Activated naive CD8-positive, alpha-beta T cell (primary cell): ENCODE measurements at regions not wholly inside any gene's neighbourhood (a gene's known extent, or its start where the extent isn't known, plus 50 kb on each side); places are given as distances from the start of the nearest gene placed in this dataset.
A peak's percentile ranks its signal among the peaks of the same experiment; 100 is the strongest.

ENCODE experiments used
- H3K27ac Mint-ChIP-seq: one replicate; pipeline ENCODE4 v1.8.0; 2021; ENCODE audit warnings: mixed read lengths
- H3K27me3 Mint-ChIP-seq: one replicate; pipeline ENCODE4 v1.8.0; 2021; ENCODE audit warnings: mixed read lengths
- H3K36me3 Mint-ChIP-seq: one replicate; pipeline ENCODE4 v1.8.0; 2021; ENCODE audit warnings: mixed read lengths
- H3K4me1 Mint-ChIP-seq: one replicate; pipeline ENCODE4 v1.8.0; 2021; ENCODE audit warnings: low read depth, mixed read lengths
- H3K4me3 Mint-ChIP-seq: one replicate; pipeline ENCODE4 v1.8.0; 2021; ENCODE audit warnings: mild to moderate bottlenecking, mixed read lengths
- H3K9me3 Mint-ChIP-seq: one replicate; pipeline ENCODE4 v1.8.0; 2021; ENCODE audit warnings: low read depth, mixed read lengths

DNA sequence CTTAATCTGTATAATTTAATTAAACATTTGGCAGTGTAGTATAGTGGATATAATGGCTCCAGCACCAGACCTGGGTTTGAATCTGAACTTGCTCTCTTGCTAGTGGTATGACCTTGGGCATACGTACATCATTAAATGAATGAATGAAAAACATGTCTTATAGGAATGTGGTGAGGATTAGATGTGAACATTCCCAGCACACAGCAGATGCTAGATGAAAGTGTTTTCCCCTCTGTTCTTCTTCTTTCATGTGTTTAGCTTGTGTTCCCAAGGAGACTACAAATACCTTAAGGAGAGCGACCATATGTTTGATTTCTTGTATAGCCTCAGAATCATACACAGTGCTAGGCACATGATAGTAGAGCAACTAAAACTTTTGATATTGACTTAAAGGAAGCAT, 56.5 kb downstream of the CT47B1 start:
- Mint-ChIP-seq H3K27me3 (no peaks in the 10 kb centered on the region), H3K4me3 (no peak overlapping the region), H3K27ac (no peak overlapping the region), H3K36me3 (no peaks in the 10 kb centered on the region), H3K4me1 (no peaks in the 10 kb centered on the region), H3K9me3 (no peaks in the 10 kb centered on the region)

DNA sequence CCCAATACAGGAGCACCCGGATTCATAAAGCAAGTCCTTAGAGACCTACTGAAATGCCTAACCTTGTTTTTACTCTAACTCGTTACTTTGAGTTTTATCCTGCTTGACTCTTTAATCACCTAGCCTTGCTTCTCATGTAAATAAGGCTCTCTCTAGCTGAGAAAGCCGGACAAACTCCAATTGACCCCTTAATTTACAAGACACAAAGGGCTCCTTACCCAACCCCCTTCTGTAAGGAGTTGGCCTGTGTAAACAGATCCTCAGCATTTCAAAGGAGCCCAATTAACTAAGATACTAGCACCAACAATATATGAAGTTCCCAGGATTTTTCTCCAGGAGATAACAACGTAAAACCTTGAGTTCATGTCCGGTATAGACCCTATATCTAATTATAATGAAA, 61.7 kb downstream of the CT47B1 start:
- Mint-ChIP-seq H3K4me3 (no peak overlapping the region), H3K27ac (no peak overlapping the region)

DNA sequence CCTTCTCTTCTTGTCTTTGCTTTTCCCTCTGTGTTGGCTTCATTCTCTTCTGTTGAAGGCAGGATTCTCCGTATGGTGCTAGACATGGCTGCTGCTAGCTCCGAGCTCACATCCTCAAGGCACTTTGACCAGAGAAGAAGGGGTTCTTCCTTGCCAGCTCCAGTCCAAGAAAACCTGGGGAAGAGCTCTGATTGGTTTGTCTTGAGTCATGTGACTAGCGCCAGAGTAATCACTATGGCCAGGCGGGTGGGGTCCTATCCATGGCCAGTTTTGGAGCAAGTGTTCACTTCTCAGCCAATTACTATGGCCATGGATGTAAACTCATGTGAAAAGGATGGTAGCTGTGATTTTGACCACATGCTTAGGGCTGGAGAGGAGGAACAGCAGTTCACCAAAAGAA, 74.2 kb downstream of the CT47B1 start:
- no peaks in the 10 kb centered on the region for H3K27me3 Mint-ChIP-seq
- no peaks in the 10 kb centered on the region for H3K9me3 Mint-ChIP-seq
- peaks cover 5% of the 10 kb centered on the region for H3K36me3 Mint-ChIP-seq
- H3K4me1 Mint-ChIP-seq: peaks cover 25% of the 10 kb centered on the region
- H3K4me3 Mint-ChIP-seq: no peak overlapping the region
- no peak overlapping the region for H3K27ac Mint-ChIP-seq

More for the DNA sequence above, 61.7 kb downstream of the CT47B1 start:
- Mint-ChIP-seq H3K9me3 (no peaks in the 10 kb centered on the region), H3K27me3 (no peaks in the 10 kb centered on the region), H3K36me3 (no peaks in the 10 kb centered on the region), H3K4me1 (no peaks in the 10 kb centered on the region)

DNA sequence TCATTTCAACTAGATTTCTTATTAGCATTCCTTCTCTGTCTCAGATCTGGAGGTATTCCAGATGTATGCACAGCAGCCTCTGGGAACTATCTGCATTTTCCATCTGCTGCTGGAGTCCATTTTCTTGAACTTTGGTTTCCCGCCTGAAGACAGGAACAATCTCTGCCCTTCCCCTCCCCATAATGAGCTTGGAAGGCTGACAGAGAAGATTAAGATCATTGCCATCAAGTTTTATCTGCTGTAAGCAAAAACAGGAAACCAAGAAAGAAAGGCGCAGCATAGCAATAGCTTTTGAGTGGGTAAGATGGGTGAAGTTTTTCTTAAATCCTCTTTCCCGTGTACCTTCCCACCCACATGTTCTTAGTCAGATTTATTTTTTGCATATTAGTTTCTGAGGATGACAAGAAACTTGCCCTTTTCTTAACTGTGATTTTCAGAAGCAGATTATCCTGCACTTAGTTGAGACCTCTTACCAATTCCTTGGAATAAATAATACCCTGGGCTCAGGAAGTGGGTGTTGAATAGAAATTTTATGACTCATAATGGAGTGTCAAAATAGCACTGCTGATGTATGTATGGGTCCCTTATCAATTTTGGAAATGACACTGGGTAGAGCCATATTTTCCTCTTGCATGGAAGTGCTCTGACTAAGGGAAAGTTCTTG, 78.3 kb downstream of the CT47B1 start:
- Mint-ChIP-seq H3K9me3 (no peaks in the 10 kb centered on the region), H3K4me3 (peak overlapping the region; percentile 48), H3K4me1 (peaks cover 37% of the 10 kb centered on the region), H3K36me3 (peaks cover 5% of the 10 kb centered on the region), H3K27ac (peak overlapping the region; percentile 75), H3K27me3 (no peaks in the 10 kb centered on the region)

GRCh38 chrX:120795301-120795700, 80.4 kb downstream of the CT47B1 start:
- H3K36me3 Mint-ChIP-seq: peaks cover 3% of the 10 kb centered on the region
- no peak overlapping the region for H3K27ac Mint-ChIP-seq
- no peak overlapping the region for H3K4me3 Mint-ChIP-seq
- no peaks in the 10 kb centered on the region for H3K27me3 Mint-ChIP-seq
- no peaks in the 10 kb centered on the region for H3K9me3 Mint-ChIP-seq
- peaks cover 38% of the 10 kb centered on the region for H3K4me1 Mint-ChIP-seq

- no peaks in the 10 kb centered on the region for H3K36me3 Mint-ChIP-seq
- peaks cover 35% of the 10 kb centered on the region for H3K4me1 Mint-ChIP-seq
- H3K4me3 Mint-ChIP-seq: no peak overlapping the region
- H3K9me3 Mint-ChIP-seq: no peaks in the 10 kb centered on the region
- no peaks in the 10 kb centered on the region for H3K27me3 Mint-ChIP-seq
- H3K27ac Mint-ChIP-seq: no peak overlapping the region
Observed at GRCh38 chrX:120794525-120794975, 81.1 kb downstream of the CT47B1 start.

- Mint-ChIP-seq H3K9me3 (no peaks in the 10 kb centered on the region), H3K27ac (no peak overlapping the region), H3K4me3 (no peak overlapping the region), H3K36me3 (no peaks in the 10 kb centered on the region), H3K4me1 (peaks cover 30% of the 10 kb centered on the region), H3K27me3 (no peaks in the 10 kb centered on the region)
Observed at GRCh38 chrX:120793098-120793497, 82.6 kb downstream of the CT47B1 start.

GRCh38 chrX:120791013-120791643, 84.5 kb downstream of the CT47B1 start:
- Mint-ChIP-seq H3K27ac (no peak overlapping the region), H3K9me3 (no peaks in the 10 kb centered on the region), H3K4me1 (peaks cover 15% of the 10 kb centered on the region), H3K27me3 (no peaks in the 10 kb centered on the region), H3K36me3 (no peaks in the 10 kb centered on the region), H3K4me3 (no peak overlapping the region)

DNA sequence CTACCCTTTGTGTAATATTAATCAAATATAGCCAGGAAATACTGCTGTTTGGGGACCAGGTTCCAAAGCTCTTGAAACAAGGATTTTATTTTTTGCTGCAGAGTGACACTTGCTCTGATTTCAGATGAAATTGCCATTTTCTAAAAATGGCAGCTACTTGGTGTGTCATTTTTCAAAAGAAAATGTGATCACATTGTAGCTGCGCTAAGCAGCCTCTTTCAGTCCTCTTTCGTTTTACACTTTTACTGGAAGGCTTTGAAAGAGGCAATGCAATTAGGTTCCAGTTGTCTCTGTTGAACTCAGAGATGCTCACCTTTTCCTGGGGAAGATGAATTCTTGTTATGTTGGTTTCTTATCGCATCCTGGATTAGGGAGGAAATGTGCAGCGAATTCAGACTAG, 85.1 kb downstream of the CT47B1 start:
- no peak overlapping the region for H3K4me3 Mint-ChIP-seq
- peak overlapping the region; percentile 78 for H3K27ac Mint-ChIP-seq
- no peaks in the 10 kb centered on the region for H3K36me3 Mint-ChIP-seq
- H3K4me1 Mint-ChIP-seq: peaks cover 11% of the 10 kb centered on the region
- H3K27me3 Mint-ChIP-seq: no peaks in the 10 kb centered on the region
- H3K9me3 Mint-ChIP-seq: no peaks in the 10 kb centered on the region

GRCh38 chrX:120790118-120790517, 85.5 kb downstream of the CT47B1 start:
- Mint-ChIP-seq H3K27ac (peak overlapping the region; percentile 78), H3K36me3 (no peaks in the 10 kb centered on the region), H3K4me1 (peaks cover 11% of the 10 kb centered on the region), H3K9me3 (no peaks in the 10 kb centered on the region), H3K27me3 (no peaks in the 10 kb centered on the region), H3K4me3 (no peak overlapping the region)

- Mint-ChIP-seq H3K27me3 (no peaks in the 10 kb centered on the region), H3K27ac (no peak overlapping the region), H3K4me3 (no peak overlapping the region), H3K9me3 (no peaks in the 10 kb centered on the region), H3K4me1 (no peaks in the 10 kb centered on the region), H3K36me3 (no peaks in the 10 kb centered on the region)
Observed at GRCh38 chrX:120781403-120781802, 94.3 kb downstream of the CT47B1 start.

- Mint-ChIP-seq H3K27me3 (no peaks in the 10 kb centered on the region), H3K4me1 (peaks cover 2% of the 10 kb centered on the region), H3K36me3 (no peaks in the 10 kb centered on the region), H3K27ac (no peak overlapping the region), H3K4me3 (no peak overlapping the region), H3K9me3 (no peaks in the 10 kb centered on the region)
Observed at GRCh38 chrX:120775959-120776358, 99.7 kb downstream of the CT47B1 start.

GRCh38 chrX:120774606-120775005, 101.1 kb downstream of the CT47B1 start:
- no peak overlapping the region for H3K27ac Mint-ChIP-seq
- no peaks in the 10 kb centered on the region for H3K36me3 Mint-ChIP-seq
- H3K9me3 Mint-ChIP-seq: no peaks in the 10 kb centered on the region
- peaks cover 4% of the 10 kb centered on the region for H3K4me1 Mint-ChIP-seq
- H3K4me3 Mint-ChIP-seq: no peak overlapping the region
- H3K27me3 Mint-ChIP-seq: no peaks in the 10 kb centered on the region

DNA sequence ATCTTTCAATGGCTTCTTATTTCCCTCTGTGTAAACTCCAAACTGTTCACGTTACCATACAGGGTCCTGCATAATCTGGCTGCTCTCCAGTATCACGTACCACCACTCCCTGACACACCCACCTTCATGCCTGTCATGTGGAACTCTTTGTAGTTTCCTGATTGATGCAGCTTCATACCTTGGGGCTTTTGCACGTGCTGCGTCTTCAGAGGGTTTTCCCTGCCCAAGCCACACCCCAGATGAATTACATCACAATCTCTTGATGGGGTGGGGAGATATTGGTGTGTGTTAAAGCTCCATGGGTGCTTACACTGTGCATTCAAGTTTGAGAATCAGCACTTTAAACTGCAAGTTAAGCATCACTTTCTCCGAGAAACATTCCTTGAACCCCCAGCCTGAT, 101.9 kb downstream of the CT47B1 start:
- Mint-ChIP-seq H3K36me3 (no peaks in the 10 kb centered on the region), H3K4me3 (no peak overlapping the region), H3K9me3 (no peaks in the 10 kb centered on the region), H3K4me1 (peaks cover 4% of the 10 kb centered on the region), H3K27me3 (no peaks in the 10 kb centered on the region), H3K27ac (no peak overlapping the region)

DNA sequence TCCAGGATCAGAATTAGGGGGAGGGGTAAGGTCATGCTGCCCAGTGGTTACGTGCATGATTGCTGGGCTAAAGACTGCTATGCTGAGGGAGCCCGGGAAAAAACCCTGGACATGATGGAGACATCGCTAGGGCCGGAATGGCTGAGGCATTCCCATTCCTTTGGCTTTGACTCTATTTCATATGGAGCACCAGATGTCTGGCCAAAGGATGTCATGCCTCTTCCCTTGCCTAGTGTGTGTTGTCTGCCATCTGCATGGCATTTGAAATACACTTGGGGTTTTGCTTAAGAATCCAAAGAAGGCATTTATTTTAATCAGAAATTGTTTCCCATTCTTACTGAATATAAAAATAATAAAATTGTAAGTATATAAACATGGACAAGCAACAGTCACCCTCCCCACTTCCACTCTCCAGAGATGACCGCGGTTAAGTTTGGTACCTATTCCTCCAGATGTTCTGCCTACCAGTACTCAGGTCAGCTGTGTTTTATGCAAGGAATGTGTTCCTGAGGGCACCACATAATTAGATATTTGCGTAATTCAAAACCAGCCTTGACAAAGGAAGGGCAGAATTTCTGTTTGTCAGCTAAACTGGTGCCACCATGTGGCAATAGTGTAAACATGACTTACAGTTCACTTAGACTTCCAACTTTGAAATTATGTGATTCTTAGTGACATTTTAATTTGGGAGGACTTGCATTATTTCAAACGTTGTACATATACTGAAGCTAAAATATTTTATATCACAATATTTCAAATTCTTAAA, 105.9 kb downstream of the CT47B1 start:
- Mint-ChIP-seq H3K9me3 (no peaks in the 10 kb centered on the region), H3K27ac (no peak overlapping the region)

More for the DNA sequence above, 105.9 kb downstream of the CT47B1 start:
- Mint-ChIP-seq H3K36me3 (no peaks in the 10 kb centered on the region), H3K27me3 (no peaks in the 10 kb centered on the region), H3K4me3 (no peak overlapping the region), H3K4me1 (peaks cover 4% of the 10 kb centered on the region)
